Right lobe of liver (tissue), 4 donors: ENCODE measurements at regions not wholly inside any gene's neighbourhood (a gene's known extent, or its start where the extent isn't known, plus 50 kb on each side); places are given as distances from the start of the nearest gene placed in this dataset.

Source experiments
- POLR2A ChIP-seq: fragments of 450-650 bp; IDR thresholded peaks from one replicate; pipeline ENCODE4 v1.6.1; 2017; ENCODE audit warnings: antibody characterized with exemption, mild to moderate bottlenecking
- TF ChIP-seq, protein P1 (sequence below), 4 donors: fragments of 200-600 bp in 3 of 4; fragments of 450-650 bp in 1 of 4; IDR thresholded peaks; one replicate each; pipeline versions ENCODE4 v1.5.1 to v1.8.0; 2016 to 2022; ENCODE audit warnings: antibody characterized with exemption in 4 of 4, mild to moderate bottlenecking in 2 of 4
- donor health status: DM: no; HTN: no; CAD: no.
- donor health status: DM: no; HTN: no; CAD: no.
- donor health status: DM: no; HTN: yes; CAD: no.

DNA sequence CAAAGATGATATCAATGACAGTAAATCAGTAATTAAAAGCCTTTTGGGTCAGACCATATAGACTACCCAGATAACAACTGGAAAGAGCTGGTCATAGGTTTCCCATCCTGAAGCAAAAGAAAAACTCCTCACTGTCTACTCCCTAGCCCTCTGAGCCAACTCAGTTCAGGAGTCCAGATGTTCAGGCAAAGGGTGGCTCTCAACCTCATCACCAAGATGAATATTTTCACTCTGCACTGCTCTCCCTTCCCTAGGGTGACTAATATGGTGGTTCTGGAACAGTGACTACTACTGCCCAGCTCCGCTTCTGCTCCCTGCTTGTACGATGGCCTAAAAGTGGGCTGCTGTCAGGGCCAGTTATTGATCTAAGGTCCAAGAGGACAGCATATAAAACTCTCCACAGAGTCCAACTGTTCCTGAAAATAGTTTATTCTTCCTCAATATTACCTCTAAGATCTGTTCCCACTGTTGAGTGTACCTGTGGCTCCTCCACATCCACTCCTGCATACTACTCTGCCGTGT lies 263.4 kb upstream of the SLC30A5 start:
- TF ChIP-seq, protein P1, sequence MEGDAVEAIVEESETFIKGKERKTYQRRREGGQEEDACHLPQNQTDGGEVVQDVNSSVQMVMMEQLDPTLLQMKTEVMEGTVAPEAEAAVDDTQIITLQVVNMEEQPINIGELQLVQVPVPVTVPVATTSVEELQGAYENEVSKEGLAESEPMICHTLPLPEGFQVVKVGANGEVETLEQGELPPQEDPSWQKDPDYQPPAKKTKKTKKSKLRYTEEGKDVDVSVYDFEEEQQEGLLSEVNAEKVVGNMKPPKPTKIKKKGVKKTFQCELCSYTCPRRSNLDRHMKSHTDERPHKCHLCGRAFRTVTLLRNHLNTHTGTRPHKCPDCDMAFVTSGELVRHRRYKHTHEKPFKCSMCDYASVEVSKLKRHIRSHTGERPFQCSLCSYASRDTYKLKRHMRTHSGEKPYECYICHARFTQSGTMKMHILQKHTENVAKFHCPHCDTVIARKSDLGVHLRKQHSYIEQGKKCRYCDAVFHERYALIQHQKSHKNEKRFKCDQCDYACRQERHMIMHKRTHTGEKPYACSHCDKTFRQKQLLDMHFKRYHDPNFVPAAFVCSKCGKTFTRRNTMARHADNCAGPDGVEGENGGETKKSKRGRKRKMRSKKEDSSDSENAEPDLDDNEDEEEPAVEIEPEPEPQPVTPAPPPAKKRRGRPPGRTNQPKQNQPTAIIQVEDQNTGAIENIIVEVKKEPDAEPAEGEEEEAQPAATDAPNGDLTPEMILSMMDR (IDR thresholded peaks at IDR 0.05) = no peak
- TF ChIP-seq POLR2A = no peak
